NCI-H187 (cell line): ENCODE measurements at regions not wholly inside any gene's neighbourhood (a gene's known extent, or its start where the extent isn't known, plus 50 kb on each side); places are given as distances from the start of the nearest gene placed in this dataset.
A peak's percentile ranks its signal among the peaks of the same experiment; 100 is the strongest.

Source experiments
- DNase-seq, 2 experiments: peaks; one replicate each; lab custom pipeline; 2025; lab: John Stamatoyannopoulos, UW

DNA sequence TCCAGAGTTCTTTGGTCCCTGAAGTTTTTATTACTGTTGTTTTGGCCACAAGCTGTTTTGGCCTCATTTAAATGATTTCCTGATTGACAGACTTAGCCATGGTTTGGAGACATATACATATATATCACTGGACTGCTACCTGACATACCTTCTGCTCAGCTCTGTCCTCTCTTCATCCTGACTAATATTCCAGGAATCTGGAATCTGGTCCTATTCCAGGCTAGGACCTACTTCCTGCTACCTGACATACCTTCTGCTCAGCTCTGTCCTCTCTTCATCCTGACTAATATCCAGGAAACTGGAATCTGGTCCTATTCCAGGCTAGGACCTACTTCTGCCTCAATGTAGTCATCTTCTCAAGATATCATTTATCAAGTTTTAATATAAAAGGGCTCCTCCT, 724.4 kb upstream of the ROBO1 start:
- no peak for DNase-seq

DNA sequence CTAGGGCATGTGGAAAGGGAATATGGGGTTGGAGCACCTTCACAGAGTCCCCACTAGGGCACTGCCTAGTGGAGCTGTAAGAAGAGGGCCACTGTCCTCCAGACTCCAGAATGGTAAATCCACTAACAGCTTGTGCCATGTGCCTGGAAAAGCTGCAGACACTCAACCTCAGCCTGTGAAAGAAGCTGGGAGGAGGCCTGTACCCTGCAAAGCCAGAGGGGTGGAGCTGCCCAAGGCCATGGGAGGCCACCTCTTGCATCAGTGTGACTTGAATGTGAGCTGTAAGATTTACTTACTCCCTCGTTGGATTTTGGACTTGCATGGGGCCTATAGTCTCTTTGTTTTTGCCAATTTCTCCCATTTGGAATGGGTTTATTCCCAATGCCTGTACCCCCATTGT, 705.2 kb upstream of the ROBO1 start:
- no peak for DNase-seq

DNA sequence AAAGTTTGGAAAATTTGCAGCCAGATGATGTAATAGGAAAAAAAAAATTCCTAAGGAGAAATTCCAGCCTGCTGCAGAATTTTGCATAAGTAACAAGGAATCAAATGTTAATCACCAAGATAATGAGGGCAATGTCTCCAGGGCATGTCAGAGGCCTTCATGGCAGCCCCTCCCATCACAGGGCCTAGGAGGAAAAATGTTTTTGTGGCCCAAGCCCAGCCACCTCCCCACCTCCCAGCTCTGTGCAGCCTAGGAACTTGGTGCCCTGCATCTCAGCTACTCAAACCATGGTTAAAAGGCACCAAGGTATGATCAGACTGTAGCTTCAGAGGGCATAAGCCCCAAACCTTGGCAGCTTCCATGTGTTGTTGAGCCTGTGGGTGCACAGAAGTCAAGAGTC, 704.7 kb upstream of the ROBO1 start:
- DNase-seq = no peak

- DNase-seq = no peak
Observed at GRCh38 chr3:80470433-80470832, 702.6 kb upstream of the ROBO1 start.

DNA sequence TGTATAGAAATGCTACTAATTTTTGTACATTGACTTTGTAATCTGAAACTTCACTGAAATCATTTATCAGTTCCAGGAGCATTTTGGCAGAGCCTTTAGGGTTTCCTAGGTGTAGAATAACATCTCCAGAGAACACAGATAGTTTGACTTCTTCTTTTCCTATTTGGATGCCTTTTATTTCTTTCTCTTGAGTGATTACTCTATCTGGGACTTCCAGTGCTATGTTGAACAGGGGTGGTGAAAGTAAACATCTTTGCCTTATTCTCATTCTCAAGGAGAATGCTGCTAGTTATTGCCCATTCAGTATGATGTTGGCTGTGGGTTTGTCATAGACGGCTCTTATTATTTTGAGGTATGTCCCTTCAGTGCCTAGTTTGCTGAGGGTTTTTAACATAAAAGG, 697.9 kb upstream of the ROBO1 start:
- no peak for DNase-seq

GRCh38 chr3:80451393-80451792, 683.6 kb upstream of the ROBO1 start:
- no peak for DNase-seq

GRCh38 chr3:80445641-80446040, 677.8 kb upstream of the ROBO1 start:
- no peak for DNase-seq

- no peak for DNase-seq
Observed at GRCh38 chr3:80445053-80445452, 677.3 kb upstream of the ROBO1 start.

DNA sequence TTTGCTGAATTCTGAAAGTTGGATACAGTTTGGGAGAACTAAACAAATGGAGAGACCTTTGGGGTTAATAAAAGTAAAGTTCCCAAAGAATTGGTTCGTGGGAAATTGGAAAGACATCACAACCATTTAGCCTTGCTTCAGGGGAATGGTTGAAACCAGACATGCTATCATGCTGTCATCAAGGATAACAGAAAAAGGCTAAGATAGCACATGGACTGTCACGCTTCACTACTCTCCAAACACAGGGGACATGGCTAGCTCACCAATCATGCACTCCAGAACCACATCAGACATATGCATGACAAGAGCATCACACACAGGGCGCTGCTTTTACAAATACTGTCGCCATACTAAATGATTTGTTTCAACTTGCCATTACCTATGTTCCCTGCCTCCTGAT, 671.7 kb upstream of the ROBO1 start:
- peak; percentile 48 to 64 for DNase-seq

GRCh38 chr3:80434366-80434765, 666.6 kb upstream of the ROBO1 start:
- DNase-seq = no peak

GRCh38 chr3:80424951-80425350, 657.2 kb upstream of the ROBO1 start:
- DNase-seq = no peak

GRCh38 chr3:80408030-80408721, 640.4 kb upstream of the ROBO1 start:
- DNase-seq = no peak

- no peak for DNase-seq
Observed at GRCh38 chr3:80405618-80406017, 637.8 kb upstream of the ROBO1 start.

DNA sequence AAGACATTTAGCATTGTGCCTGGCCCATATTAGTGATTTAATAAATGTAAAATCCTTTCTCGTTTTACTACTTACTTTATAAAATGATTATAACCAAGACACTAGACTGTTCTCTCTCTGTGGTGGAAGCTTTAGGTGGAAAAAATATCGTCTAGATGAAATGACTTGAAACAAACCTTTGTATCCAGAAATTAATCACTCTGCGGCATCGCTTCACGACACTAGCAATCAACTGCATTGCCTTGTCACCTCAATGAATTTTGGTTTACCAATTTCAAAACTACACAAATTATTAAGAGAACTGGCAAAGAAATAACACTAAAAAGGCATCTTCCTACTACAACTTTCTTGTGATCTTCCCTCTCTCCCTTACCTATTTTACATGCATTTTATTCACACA, 627.2 kb upstream of the ROBO1 start:
- DNase-seq = no peak

- DNase-seq = no peak
Observed at GRCh38 chr3:80391573-80391972, 623.8 kb upstream of the ROBO1 start.

DNA sequence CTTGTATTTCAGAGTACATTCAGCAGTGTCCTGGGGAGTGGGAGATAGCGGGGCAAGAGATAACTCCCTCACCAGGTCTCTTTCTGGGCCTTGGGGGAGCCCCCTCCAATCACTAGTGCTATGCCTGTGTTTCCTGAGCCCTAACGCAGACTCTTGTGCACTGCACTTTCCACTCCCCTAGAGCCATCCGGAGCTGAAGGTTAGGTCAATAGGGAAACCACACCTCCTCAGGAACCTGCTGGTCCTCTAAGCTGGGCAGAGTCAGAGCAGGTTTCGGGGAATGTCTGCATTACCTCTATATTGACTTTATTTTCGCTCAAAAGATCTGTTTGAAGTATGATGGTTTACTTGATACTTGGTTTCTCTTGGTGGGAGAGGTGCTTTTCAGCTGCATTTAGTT, 617.0 kb upstream of the ROBO1 start:
- DNase-seq = no peak

- DNase-seq = no peak
Observed at GRCh38 chr3:80374423-80374822, 606.6 kb upstream of the ROBO1 start.

- DNase-seq = no peak
Observed at GRCh38 chr3:80368616-80369015, 600.8 kb upstream of the ROBO1 start.

DNA sequence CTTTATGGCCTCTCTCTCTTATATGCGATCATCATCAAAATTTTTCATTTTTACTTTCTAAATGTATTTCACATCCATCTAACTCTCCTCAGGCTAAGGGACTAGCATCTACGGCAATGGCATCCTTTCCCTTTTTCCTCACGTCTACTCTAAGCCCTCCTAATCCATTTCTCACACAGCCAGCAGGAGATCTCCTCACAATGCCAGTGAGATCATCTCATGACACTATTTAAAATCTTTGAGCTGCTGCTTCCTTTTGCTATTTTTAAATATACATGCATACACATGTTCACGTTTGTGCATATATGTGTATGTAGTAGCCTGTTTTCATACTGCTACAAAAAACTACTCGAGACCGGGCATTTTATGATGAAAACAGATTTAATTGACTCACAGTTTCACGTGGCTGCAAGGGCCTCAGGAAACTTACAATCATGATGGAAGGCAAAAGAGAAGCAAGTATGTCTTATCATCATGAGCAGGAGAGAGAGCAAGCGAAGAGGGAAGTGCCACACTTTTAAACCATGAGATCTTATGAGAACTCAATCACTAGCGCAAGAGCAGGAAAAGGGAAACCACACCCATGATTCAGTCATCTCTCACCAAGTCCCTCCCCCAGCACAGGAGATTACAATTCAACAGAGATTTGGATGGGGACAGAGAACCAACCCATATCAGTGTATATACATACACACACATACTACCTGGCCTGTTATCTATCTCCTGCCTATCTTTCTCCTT, 599.2 kb upstream of the ROBO1 start:
- no peak for DNase-seq

DNA sequence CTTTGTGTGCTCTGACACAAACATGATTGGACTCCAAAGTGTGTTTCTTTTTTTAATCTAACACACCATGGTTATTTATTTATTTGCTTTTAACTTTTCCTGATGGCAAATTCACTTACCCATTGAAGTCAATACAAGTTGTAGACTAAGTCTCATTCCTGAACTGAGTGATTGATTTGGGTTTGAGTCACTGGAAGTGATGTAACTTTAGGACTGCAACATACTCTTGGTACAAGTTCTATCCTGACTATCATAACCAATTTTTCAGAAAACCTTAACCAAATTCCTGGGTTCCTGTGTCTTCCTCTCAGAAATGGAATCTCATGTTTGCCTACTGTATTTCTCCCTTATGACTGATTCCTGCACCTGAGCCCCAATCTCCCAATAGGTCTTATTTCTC, 590.0 kb upstream of the ROBO1 start:
- no peak for DNase-seq

GRCh38 chr3:80355144-80355543, 587.3 kb upstream of the ROBO1 start:
- no peak for DNase-seq

DNA sequence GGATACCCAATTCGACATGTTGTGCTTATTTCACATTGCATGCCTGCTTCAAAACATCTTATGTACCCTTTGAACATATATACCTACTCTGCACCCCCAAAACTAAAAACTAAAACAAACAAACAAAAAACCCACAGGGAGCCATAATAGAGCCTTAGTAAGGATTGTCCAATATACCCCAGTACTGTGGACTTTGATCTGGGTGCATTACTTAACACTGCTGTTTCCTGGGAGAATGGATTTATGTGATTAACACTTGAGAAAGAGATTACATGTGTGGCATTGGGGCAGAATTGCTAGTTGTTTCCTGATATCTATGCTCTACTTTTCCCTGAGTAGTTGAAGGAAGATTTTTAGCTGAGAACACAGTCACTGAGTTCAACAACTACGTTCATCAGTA, 583.4 kb upstream of the ROBO1 start:
- DNase-seq = no peak

DNA sequence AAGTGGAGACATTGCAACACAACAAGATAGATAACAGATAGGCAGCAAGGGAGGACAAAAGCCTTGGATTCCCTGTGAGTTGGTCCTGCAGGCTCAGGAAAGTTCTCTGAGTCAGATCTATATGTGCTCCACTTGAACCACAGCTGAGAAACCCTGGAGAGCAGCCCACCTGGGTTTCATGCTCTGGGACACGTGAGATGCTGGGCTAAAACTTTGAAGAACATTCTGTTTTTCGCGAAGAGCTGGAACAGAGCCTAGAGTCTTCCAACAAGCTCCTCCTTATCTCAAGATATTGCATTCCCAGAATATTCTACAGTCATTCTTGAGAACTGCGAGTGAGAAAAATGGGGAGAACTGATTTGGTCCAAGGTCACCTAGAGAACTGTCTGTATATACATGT, 583.0 kb upstream of the ROBO1 start:
- DNase-seq = no peak

DNA sequence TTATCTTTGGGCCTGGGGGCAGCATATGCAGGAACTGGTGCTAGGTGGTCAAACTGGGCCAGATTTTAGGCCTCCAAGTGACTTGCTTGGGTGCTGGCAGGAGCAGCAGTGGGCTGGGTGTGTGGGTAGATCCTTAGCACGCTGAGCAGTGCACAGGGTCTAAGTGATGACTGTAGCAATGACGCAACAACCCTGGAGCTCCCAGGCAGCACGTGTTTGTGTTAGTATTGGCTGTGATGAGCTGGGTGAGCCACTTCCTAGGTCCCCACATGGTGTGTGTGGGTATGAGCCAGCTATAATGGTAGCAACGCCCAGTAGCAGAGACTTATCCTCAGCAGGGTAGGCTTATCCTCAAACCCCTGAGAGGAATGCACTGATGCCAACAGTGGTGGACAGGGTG, 570.6 kb upstream of the ROBO1 start:
- no peak for DNase-seq
